AG08395 (cell line): ENCODE measurements at regions not wholly inside any gene's neighbourhood (a gene's known extent, or its start where the extent isn't known, plus 50 kb on each side); places are given as distances from the start of the nearest gene placed in this dataset.
"Not testable (repeated sequence)": the region's sequence is repeated elsewhere in the genome, so short reads cannot be mapped to it uniquely, and the experiment has no call there.

ENCODE experiments used
- DNase-seq: peaks from one replicate; pipeline ENCODE4 v3.0.0; 2012; ENCODE audit warnings: mixed read lengths, low spot score

- DNase-seq: no peak
Observed at GRCh38 chr2:75381032-75381431, 179.7 kb downstream of the EVA1A start.

GRCh38 chr2:75379476-75380210, 180.3 kb upstream of the TACR1 start:
- DNase-seq: no peak

GRCh38 chr2:75375646-75376582, 176.6 kb upstream of the TACR1 start:
- peak; percentile 42 for DNase-seq

- DNase-seq: not testable (repeated sequence)
Observed at GRCh38 chr2:75374414-75374957, 175.2 kb upstream of the TACR1 start.

- no peak for DNase-seq
Observed at GRCh38 chr2:75367401-75367800, 168.1 kb upstream of the TACR1 start.

- no peak for DNase-seq
Observed at GRCh38 chr2:75361486-75361885, 162.2 kb upstream of the TACR1 start.

- no peak for DNase-seq
Observed at GRCh38 chr2:75360945-75361344, 161.6 kb upstream of the TACR1 start.

GRCh38 chr2:75356865-75357264, 157.5 kb upstream of the TACR1 start:
- DNase-seq: no peak

- DNase-seq: no peak
Observed at GRCh38 chr2:75353131-75353530, 153.8 kb upstream of the TACR1 start.

GRCh38 chr2:75348307-75348706, 149.0 kb upstream of the TACR1 start:
- no peak for DNase-seq

GRCh38 chr2:75344146-75344545, 144.8 kb upstream of the TACR1 start:
- no peak for DNase-seq

GRCh38 chr2:75342504-75343175, 143.3 kb upstream of the TACR1 start:
- no peak for DNase-seq

GRCh38 chr2:75340560-75340959, 141.2 kb upstream of the TACR1 start:
- DNase-seq: no peak

GRCh38 chr2:75338461-75338860, 139.1 kb upstream of the TACR1 start:
- no peak for DNase-seq

GRCh38 chr2:75337619-75338018, 138.3 kb upstream of the TACR1 start:
- no peak for DNase-seq

- DNase-seq: no peak
Observed at GRCh38 chr2:75337016-75337415, 137.7 kb upstream of the TACR1 start.

GRCh38 chr2:75336451-75336850, 137.1 kb upstream of the TACR1 start:
- DNase-seq: no peak

- no peak for DNase-seq
Observed at GRCh38 chr2:75334076-75334475, 134.8 kb upstream of the TACR1 start.

- DNase-seq: no peak
Observed at GRCh38 chr2:75333646-75334045, 134.3 kb upstream of the TACR1 start.

- DNase-seq: no peak
Observed at GRCh38 chr2:75328156-75328555, 128.8 kb upstream of the TACR1 start.

- DNase-seq: no peak
Observed at GRCh38 chr2:75327334-75327733, 128.0 kb upstream of the TACR1 start.

- no peak for DNase-seq
Observed at GRCh38 chr2:75326645-75327044, 127.3 kb upstream of the TACR1 start.
